Endothelial cell of umbilical vein (primary cell): ENCODE measurements at regions not wholly inside any gene's neighbourhood (a gene's known extent, or its start where the extent isn't known, plus 50 kb on each side); places are given as distances from the start of the nearest gene placed in this dataset.

Experiments
- EZH2 ChIP-seq: IDR thresholded peaks from 2 replicates; pipeline ENCODE4 v1.6.1; 2012; ENCODE audit warnings: borderline replicate concordance, low read depth, mild to moderate bottlenecking, moderate library complexity, low read length, inconsistent platforms; ENCODE audit not compliant: severe bottlenecking
- FOS ChIP-seq: IDR thresholded peaks from 2 replicates; pipeline ENCODE4 v1.6.1; 2011; ENCODE audit warnings: mild to moderate bottlenecking, low read length, moderate library complexity, borderline replicate concordance; ENCODE audit not compliant: insufficient read depth
- GATA2 ChIP-seq: IDR thresholded peaks from 2 replicates; pipeline ENCODE4 v1.7.0; 2011; ENCODE audit warnings: low read depth, mild to moderate bottlenecking, moderate library complexity, mixed read lengths, low read length; ENCODE audit not compliant: insufficient read length, insufficient read depth
- JUN ChIP-seq: IDR thresholded peaks from 2 replicates; pipeline ENCODE4 v1.6.1; 2011; ENCODE audit warnings: borderline replicate concordance, low read depth; ENCODE audit not compliant: insufficient read length, insufficient read depth
- MYC ChIP-seq: IDR thresholded peaks from one replicate; pipeline ENCODE4 v1.6.1; 2011; ENCODE audit warnings: mild to moderate bottlenecking, low read depth, low read length
- POLR2A ChIP-seq: IDR thresholded peaks from 2 replicates; pipeline ENCODE4 v1.6.1; 2012; ENCODE audit warnings: low read depth, mild to moderate bottlenecking, control low read depth, low read length
- POLR2AphosphoS5 ChIP-seq: IDR thresholded peaks from 2 replicates; pipeline ENCODE4 v1.6.1; 2012; ENCODE audit warnings: low read depth, mild to moderate bottlenecking, control low read depth, low read length, moderate library complexity; ENCODE audit not compliant: insufficient read depth
- TF ChIP-seq, protein P1 (sequence below), 2 donors: IDR thresholded peaks; 1 replicate in 1 of 2; 2 replicates in 1 of 2; pipeline ENCODE4 v1.5.1; 2011; ENCODE audit warnings: low read length in 2 of 2, mild to moderate bottlenecking in 2 of 2, moderate library complexity in 2 of 2, control low read depth in 1 of 2, inconsistent platforms in 1 of 2, low read depth in 1 of 2; ENCODE audit not compliant: insufficient read depth in 1 of 2; ENCODE audit errors: extremely low read depth in 1 of 2
- TF ChIP-seq, protein P2 (sequence below): IDR thresholded peaks from 2 replicates; pipeline ENCODE4 v1.6.1; 2011; ENCODE audit not compliant: insufficient read depth, insufficient read length

DNA sequence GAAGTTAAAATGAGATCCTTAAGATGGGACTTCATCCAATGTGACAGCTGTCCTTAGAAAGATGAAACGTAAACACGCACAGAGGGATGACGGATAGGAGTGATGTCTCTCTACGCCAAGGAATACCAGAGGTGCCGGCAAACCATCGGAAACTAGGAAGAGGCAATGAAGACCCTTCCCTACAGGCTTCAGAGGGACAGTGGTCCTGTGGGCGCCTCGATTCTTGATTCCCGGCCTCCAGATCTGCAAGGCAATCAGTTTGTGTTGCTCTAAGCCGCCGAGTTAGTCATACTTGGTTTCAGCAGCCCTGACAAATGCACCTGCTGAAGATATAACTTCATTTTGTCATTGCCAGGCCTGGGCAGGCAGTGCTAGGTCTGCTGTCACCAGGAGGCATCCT is 1455.1 kb downstream of the TBC1D22A start:
- no peak for TF ChIP-seq POLR2A
- TF ChIP-seq, protein P1, sequence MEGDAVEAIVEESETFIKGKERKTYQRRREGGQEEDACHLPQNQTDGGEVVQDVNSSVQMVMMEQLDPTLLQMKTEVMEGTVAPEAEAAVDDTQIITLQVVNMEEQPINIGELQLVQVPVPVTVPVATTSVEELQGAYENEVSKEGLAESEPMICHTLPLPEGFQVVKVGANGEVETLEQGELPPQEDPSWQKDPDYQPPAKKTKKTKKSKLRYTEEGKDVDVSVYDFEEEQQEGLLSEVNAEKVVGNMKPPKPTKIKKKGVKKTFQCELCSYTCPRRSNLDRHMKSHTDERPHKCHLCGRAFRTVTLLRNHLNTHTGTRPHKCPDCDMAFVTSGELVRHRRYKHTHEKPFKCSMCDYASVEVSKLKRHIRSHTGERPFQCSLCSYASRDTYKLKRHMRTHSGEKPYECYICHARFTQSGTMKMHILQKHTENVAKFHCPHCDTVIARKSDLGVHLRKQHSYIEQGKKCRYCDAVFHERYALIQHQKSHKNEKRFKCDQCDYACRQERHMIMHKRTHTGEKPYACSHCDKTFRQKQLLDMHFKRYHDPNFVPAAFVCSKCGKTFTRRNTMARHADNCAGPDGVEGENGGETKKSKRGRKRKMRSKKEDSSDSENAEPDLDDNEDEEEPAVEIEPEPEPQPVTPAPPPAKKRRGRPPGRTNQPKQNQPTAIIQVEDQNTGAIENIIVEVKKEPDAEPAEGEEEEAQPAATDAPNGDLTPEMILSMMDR (IDR thresholded peaks at IDR 0.05; ENCODE audit: extremely low read depth in 1 of 2, insufficient read depth in 1 of 2, low read depth in 1 of 2, low read length in 2 of 2): no peak
- no peak for TF ChIP-seq JUN
- TF ChIP-seq, protein P2, sequence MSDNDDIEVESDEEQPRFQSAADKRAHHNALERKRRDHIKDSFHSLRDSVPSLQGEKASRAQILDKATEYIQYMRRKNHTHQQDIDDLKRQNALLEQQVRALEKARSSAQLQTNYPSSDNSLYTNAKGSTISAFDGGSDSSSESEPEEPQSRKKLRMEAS: no peak
- TF ChIP-seq EZH2: no peak
- TF ChIP-seq POLR2AphosphoS5: no peak
- no peak for TF ChIP-seq MYC
- no peak for TF ChIP-seq FOS
- no peak for TF ChIP-seq GATA2
